Small intestine (tissue), 7 donors: ENCODE measurements at regions not wholly inside any gene's neighbourhood (a gene's known extent, or its start where the extent isn't known, plus 50 kb on each side); places are given as distances from the start of the nearest gene placed in this dataset.

Source experiments
- DNase-seq, 2 donors: peaks; one replicate each; pipeline versions ENCODE4 v3.0.0 to v3.0.0-alpha.2; 2013
- FAIRE-seq: peaks from 2 replicates; lab custom pipeline; 2012; peaks lifted over from hg19 to GRCh38; lab: Jason Lieb, UNC
- H3K27ac ChIP-seq, 3 donors: one replicate each; pipeline ENCODE4 v1.5.1; 2013; ENCODE audit warnings: low read length in 2 of 3, mild to moderate bottlenecking in 2 of 3, control low read depth in 1 of 3, inconsistent platforms in 1 of 3, low read depth in 1 of 3, moderate library complexity in 1 of 3
- H3K27me3 ChIP-seq, 3 donors: one replicate each; pipeline ENCODE4 v1.6.1; 2013; ENCODE audit warnings: low read length in 3 of 3, inconsistent platforms in 1 of 3; ENCODE audit not compliant: control insufficient read depth in 3 of 3, insufficient read depth in 3 of 3
- H3K36me3 ChIP-seq, 3 donors: one replicate each; pipeline ENCODE4 v1.6.1; 2013; ENCODE audit warnings: low read length in 3 of 3, inconsistent platforms in 1 of 3, low read depth in 1 of 3, mild to moderate bottlenecking in 1 of 3, moderate library complexity in 1 of 3; ENCODE audit not compliant: control insufficient read depth in 3 of 3, insufficient read depth in 2 of 3
- H3K4me1 ChIP-seq, 3 donors: one replicate each; pipeline ENCODE4 v1.6.1; 2013; ENCODE audit warnings: low read length in 2 of 3, inconsistent platforms in 1 of 3, low read depth in 1 of 3, mild to moderate bottlenecking in 1 of 3, moderate library complexity in 1 of 3; ENCODE audit not compliant: control insufficient read depth in 3 of 3, insufficient read depth in 2 of 3
- H3K4me3 ChIP-seq, 3 donors: one replicate each; pipeline ENCODE4 v1.5.1; 2013; ENCODE audit warnings: low read length in 3 of 3, control low read depth in 1 of 3, inconsistent platforms in 1 of 3, low read depth in 1 of 3, mild to moderate bottlenecking in 1 of 3, moderate library complexity in 1 of 3
- H3K9me3 ChIP-seq, 2 donors: one replicate each; pipeline ENCODE4 v1.6.1; 2013; ENCODE audit warnings: low read depth in 1 of 2, low read length in 1 of 2; ENCODE audit not compliant: control insufficient read depth in 2 of 2, insufficient read depth in 1 of 2
- WGBS, 3 donors: extraction: QIAGEN DNeasy Blood & Tissue Kit; methylation state at CpG; one replicate each; pipeline ENCODE4 v1.1.7; 2013; 5-methylcytosine and 5-hydroxymethylcytosine counted together
- donor health status: healthy with polysubstance abuse.
- donor health status: control.
- donor health status: control.
- donor health status: Bipolar disorder and iron deficiency.
- donor health status: healthy.

DNA sequence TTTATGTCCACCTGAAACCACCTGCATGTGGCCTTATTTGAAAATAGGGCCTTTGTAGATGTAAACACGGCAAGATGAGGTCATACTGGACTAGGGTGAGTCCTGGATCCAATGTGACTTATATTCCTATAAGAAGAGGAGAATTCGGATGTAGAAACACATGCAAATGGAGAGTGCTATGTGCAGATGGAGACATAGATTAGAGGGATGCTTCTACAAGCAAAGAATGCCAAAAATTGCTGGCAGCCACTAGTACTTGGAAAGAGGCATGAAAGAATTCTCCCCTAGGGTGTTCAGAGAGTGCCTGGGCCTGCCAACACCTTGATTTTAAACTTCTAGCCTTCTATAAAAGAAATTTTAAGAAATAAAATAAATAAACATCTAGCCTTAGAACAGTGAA lies 226.1 kb downstream of the RFC3 start:
- DNase-seq (no peak), FAIRE-seq (no peak)
- H3K27ac ChIP-seq: no peak overlapping the region
- no peaks in the 10 kb centered on the region for H3K36me3 ChIP-seq
- H3K4me1 ChIP-seq: no peaks in the 10 kb centered on the region
- H3K4me3 ChIP-seq: no peak overlapping the region
- H3K9me3 ChIP-seq: no peaks in the 10 kb centered on the region
- 62 to 76% (median 68%) methylated on average over 2 of the region's 2 CpGs for WGBS, 3 donors
- no peaks in the 10 kb centered on the region for H3K27me3 ChIP-seq

DNA sequence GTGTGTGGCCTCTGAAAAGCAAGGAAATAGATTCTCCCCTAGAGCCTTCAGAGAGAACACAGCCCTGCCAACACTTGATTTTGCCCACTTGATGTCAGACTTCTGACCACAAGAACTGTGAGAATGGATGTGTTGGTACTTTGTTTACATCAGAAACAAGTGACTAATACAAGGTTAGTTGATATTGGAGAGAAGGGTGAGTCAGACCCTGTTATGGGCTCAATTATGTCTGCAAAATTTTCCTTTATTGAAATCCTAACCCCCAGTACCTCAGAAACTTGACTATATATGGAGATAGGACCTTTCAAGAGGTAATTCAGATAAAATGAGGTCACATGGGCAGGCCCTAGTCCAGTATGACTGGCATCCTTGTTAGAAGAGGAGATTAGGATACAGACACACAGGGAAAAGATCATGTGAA lies 226.7 kb downstream of the RFC3 start:
- H3K36me3 ChIP-seq: no peaks in the 10 kb centered on the region
- H3K27me3 ChIP-seq: no peaks in the 10 kb centered on the region
- H3K4me1 ChIP-seq: no peaks in the 10 kb centered on the region
- no peak for FAIRE-seq
- H3K4me3 ChIP-seq: no peak overlapping the region
- H3K27ac ChIP-seq: no peak overlapping the region
- H3K9me3 ChIP-seq: no peaks in the 10 kb centered on the region
- no peak for DNase-seq

DNA sequence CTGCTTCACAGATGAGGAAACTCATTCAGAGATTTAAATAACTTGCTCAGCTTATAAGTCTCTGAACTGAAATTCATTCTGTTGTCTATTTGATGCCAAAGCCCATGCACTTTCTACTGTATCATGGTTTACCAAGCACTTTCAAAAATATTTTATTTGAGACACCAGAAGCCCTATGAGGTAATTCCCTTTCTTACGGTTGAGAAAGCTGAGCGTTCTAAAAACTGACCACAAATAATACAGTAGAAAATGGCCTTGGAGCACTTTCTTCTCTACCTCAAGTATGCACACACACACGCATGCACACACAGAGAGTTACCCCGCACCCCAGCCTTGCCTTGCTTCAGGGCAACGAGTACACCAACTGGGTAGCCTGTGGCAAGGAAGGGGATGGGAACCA lies 228.5 kb downstream of the RFC3 start:
- no peak for DNase-seq
- Histone ChIP-seq H3K9me3 (no peaks in the 10 kb centered on the region), H3K27me3 (no peaks in the 10 kb centered on the region), H3K4me3 (no peak overlapping the region), H3K4me1 (no peaks in the 10 kb centered on the region), H3K27ac (no peak overlapping the region), H3K36me3 (no peaks in the 10 kb centered on the region)
- WGBS, 3 donors: 86 to 91% (median 86%) methylated on average over 5 of the region's 5 CpGs
- FAIRE-seq: no peak

DNA sequence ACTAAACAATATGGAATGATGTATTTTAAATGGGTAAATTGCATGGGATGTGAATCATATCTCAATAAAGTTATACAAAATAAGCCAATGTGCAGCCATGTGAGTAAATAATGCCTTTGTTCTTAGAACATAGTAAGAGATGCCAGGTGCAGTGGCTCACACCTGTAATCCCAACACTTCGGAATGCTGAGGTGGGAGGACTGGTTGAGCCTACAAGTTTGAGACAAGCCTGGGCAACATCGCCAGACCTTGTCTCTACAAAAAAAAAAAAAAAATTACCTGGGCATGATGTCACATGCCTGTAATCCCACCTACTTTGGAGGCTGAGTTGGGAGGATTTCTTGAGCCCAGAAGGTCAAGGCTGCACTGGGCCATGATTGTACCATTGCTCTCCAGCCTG lies 230.7 kb downstream of the RFC3 start:
- Histone ChIP-seq H3K9me3 (no peaks in the 10 kb centered on the region), H3K27ac (no peak overlapping the region), H3K36me3 (no peaks in the 10 kb centered on the region), H3K4me3 (no peak overlapping the region), H3K4me1 (no peaks in the 10 kb centered on the region), H3K27me3 (no peaks in the 10 kb centered on the region)
- DNase-seq: no peak
- 82 to 94% (median 87%) methylated on average over 2 of the region's 2 CpGs for WGBS, 3 donors
- FAIRE-seq: no peak

- Histone ChIP-seq H3K9me3 (peaks cover 0 to 6% of the 10 kb centered on the region in 2 donors), H3K4me3 (no peak overlapping the region), H3K27me3 (no peaks in the 10 kb centered on the region), H3K4me1 (no peaks in the 10 kb centered on the region), H3K36me3 (no peaks in the 10 kb centered on the region), H3K27ac (no peak overlapping the region)
- no peak for DNase-seq
- FAIRE-seq: no peak
- 65 to 80% (median 77%) methylated on average over 1 of the region's 1 CpG for WGBS, 3 donors
Observed at GRCh38 chr13:34056733-34057258, 238.8 kb downstream of the RFC3 start.

DNA sequence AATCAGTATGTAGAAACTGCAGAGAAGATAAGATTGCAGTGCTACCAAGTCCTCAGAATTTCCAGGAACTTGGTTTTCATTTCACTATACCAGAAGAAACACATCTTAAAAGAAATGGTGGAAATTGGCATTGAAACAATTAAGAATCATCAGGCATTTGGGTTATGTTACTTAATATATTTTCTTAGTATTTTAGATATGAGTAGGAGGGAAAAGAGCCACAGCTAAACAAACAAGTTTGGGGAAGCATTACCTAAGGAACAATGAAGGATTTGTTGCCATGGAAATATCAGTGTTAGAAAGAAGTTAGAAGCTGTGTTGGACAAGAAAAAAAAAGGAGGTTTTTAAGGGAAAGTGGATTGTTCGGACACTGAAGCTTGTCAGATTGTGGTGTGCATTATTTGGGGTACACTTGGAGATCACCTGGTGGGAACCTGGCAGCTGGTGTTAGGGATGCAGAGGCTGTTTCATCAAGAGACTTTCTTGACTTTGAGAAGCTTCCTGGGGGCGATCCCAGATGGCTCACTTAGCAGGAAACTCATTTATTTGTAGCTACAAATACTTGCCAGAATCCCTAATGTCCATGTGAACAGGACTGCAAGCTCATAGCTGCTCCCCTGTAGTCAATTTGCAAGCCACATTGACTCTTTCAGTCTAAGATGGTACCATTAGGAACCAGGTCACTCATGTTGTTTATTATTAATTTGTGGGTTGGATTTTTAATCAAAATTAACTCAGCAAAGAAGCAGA lies 246.7 kb downstream of the RFC3 start:
- Histone ChIP-seq H3K9me3 (no peaks in the 10 kb centered on the region), H3K4me3 (no peak overlapping the region), H3K27me3 (no peaks in the 10 kb centered on the region), H3K4me1 (no peaks in the 10 kb centered on the region), H3K36me3 (no peaks in the 10 kb centered on the region), H3K27ac (no peak overlapping the region)
- 75 to 80% (median 79%) methylated on average over 2 of the region's 2 CpGs for WGBS, 3 donors
- FAIRE-seq (no peak), DNase-seq (no peak)

DNA sequence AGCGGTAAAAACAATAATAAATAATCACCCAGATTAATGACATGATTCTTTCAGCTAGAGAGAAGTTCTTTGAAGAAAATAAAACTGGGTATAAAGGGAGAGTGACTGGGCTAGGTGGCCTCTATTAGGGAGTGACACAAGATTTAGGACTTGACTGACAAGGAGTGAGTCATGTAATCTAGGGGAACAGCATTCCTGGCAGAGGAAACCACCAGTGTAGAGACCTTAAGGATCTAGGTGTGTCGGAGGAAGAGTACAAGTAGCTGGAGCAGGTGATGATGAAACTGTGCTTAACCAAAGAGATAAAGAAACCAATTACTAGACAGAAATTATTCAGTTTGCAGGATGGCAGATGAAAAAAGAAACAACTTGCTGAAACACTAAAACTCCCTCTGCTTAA lies 248.0 kb downstream of the RFC3 start:
- 81 to 88% (median 86%) methylated on average over 2 of the region's 2 CpGs for WGBS, 3 donors
- H3K27me3 ChIP-seq: no peaks in the 10 kb centered on the region
- no peak overlapping the region for H3K4me3 ChIP-seq
- no peak for DNase-seq
- no peaks in the 10 kb centered on the region for H3K9me3 ChIP-seq
- no peak overlapping the region for H3K27ac ChIP-seq
- no peak for FAIRE-seq
- no peaks in the 10 kb centered on the region for H3K4me1 ChIP-seq
- H3K36me3 ChIP-seq: no peaks in the 10 kb centered on the region

- DNase-seq (no peak), FAIRE-seq (no peak)
- Histone ChIP-seq H3K9me3 (no peaks in the 10 kb centered on the region), H3K4me1 (no peaks in the 10 kb centered on the region), H3K27me3 (no peaks in the 10 kb centered on the region), H3K36me3 (no peaks in the 10 kb centered on the region), H3K27ac (no peak overlapping the region), H3K4me3 (no peak overlapping the region)
- WGBS, 3 donors: 81 to 84% (median 83%) methylated on average over 1 of the region's 1 CpG
Observed at GRCh38 chr13:34066344-34066743, 248.4 kb downstream of the RFC3 start.

GRCh38 chr13:34070006-34070405 lies 252.1 kb downstream of the RFC3 start:
- no peak overlapping the region for H3K27ac ChIP-seq
- FAIRE-seq (no peak), DNase-seq (no peak)
- H3K36me3 ChIP-seq: no peaks in the 10 kb centered on the region
- no peaks in the 10 kb centered on the region for H3K9me3 ChIP-seq
- H3K27me3 ChIP-seq: no peaks in the 10 kb centered on the region
- H3K4me1 ChIP-seq: no peaks in the 10 kb centered on the region
- no peak overlapping the region for H3K4me3 ChIP-seq
